HepG2 (cell line): ENCODE measurements at regions not wholly inside any gene's neighbourhood (a gene's known extent, or its start where the extent isn't known, plus 50 kb on each side); places are given as distances from the start of the nearest gene placed in this dataset.

Source experiments
- ATAC-seq: fragments of 200-7000 bp; cut with Tn5 transposase; 3 replicates; pipeline ENCODE4 v1.9.1; 2020; ENCODE audit warnings: mild to moderate bottlenecking, moderate library complexity
- BruUV-seq: library from RNA; stranded (reverse); fragments of 400-500 nt; replicated peaks from 2 replicates; lab custom pipeline; 2021; lab: Mats Ljungman, UMichigan
- CTCF ChIA-PET: fragments of 300-600 bp; formaldehyde crosslinking; extraction: SDS; loops from one replicate; lab custom pipeline; 2021; ENCODE audit warnings: low total read pairs, inconsistent platforms, low intra/inter-chr PET ratio; lab: Yijun Ruan, JAX
- POLR2A ChIA-PET: fragments of 350-600 bp; sonication (Branson Sonifier 250); formaldehyde crosslinking; loops from one replicate; lab custom pipeline; 2020; ENCODE audit warnings: antibody characterized with exemption, inconsistent platforms; lab: Yijun Ruan, JAX
- DNase-seq: peaks from one replicate; pipeline ENCODE4 v3.0.0-alpha.2; 2015; ENCODE audit warnings: low spot score
- FAIRE-seq: peaks from 3 replicates; lab custom pipeline; 2011; peaks lifted over from hg19 to GRCh38; lab: Jason Lieb, UNC
- H2AFZ ChIP-seq: one replicate; pipeline ENCODE4 v1.6.1; 2011; ENCODE audit warnings: low read length, inconsistent platforms
- H3K27ac ChIP-seq: fragments of 300-600 bp; 3 replicates; pipeline ENCODE4 v1.8.0; 2011; ENCODE audit warnings: mixed run types, mild to moderate bottlenecking, mixed read lengths, low read length, inconsistent platforms; ENCODE audit not compliant: insufficient read depth; ENCODE audit errors: extremely low read length
- H3K27me3 ChIP-seq, 2 experiments: fragments of 200-600 bp in 1 of 2; 2 replicates in 1 of 2; 3 replicates in 1 of 2; pipeline versions ENCODE4 v1.6.0 to v1.8.0; 2011; ENCODE audit warnings: low read length in 2 of 2, mild to moderate bottlenecking in 2 of 2, moderate library complexity in 2 of 2, inconsistent platforms in 1 of 2; ENCODE audit not compliant: insufficient read depth in 2 of 2, control insufficient read depth in 1 of 2
- H3K36me3 ChIP-seq, 2 experiments: fragments of 200-600 bp in 1 of 2; replicated peaks in 1 of 2; 2 replicates in 1 of 2; 3 replicates in 1 of 2; pipeline versions ENCODE4 v1.5.1 to v1.8.0; 2011; ENCODE audit warnings: low read length in 2 of 2, inconsistent platforms in 1 of 2; ENCODE audit not compliant: insufficient read depth in 2 of 2, control insufficient read depth in 1 of 2
- H3K4me1 ChIP-seq: 2 replicates; pipeline ENCODE4 v1.5.1; 2012; ENCODE audit warnings: low read length, inconsistent platforms; ENCODE audit not compliant: insufficient read depth
- H3K4me2 ChIP-seq: 2 replicates; pipeline ENCODE4 v1.6.0; 2011; ENCODE audit warnings: low read depth, low read length, inconsistent platforms
- H3K4me3 ChIP-seq, 3 experiments: fragments of 200-600 bp in 1 of 3; sonication (generic), shearing (Covaris generic) in 1 of 3; replicated peaks in 1 of 3; 2 replicates each; pipeline ENCODE4 v1.5.1; 2011 to 2016; ENCODE audit warnings: low read length in 3 of 3, inconsistent platforms in 2 of 3, low read depth in 2 of 3, mild to moderate bottlenecking in 2 of 3, control low read depth in 1 of 3, mixed read lengths in 1 of 3; ENCODE audit not compliant: insufficient read depth in 1 of 3
- H3K79me2 ChIP-seq: one replicate; pipeline ENCODE4 v1.6.1; 2011; ENCODE audit warnings: low read length, inconsistent platforms; ENCODE audit not compliant: insufficient read depth
- H3K9ac ChIP-seq: 2 replicates; pipeline ENCODE4 v1.6.0; 2011; ENCODE audit warnings: mild to moderate bottlenecking, low read depth, low read length, inconsistent platforms; ENCODE audit not compliant: insufficient read depth
- H3K9me3 ChIP-seq: 2 replicates; pipeline ENCODE4 v1.5.1; 2012; ENCODE audit warnings: mild to moderate bottlenecking, low read length
- H4K20me1 ChIP-seq: 2 replicates; pipeline ENCODE4 v1.6.0; 2011; ENCODE audit warnings: inconsistent platforms, mild to moderate bottlenecking, low read length, moderate library complexity; ENCODE audit not compliant: insufficient read depth
- BRD4 ChIP-seq: sonication (generic); formaldehyde crosslinking; IDR thresholded peaks from 2 replicates; pipeline ENCODE4 v1.4.0; 2020; ENCODE audit warnings: missing genetic modification reagents
- KLF13 ChIP-seq: sonication (generic); formaldehyde crosslinking; IDR thresholded peaks from 2 replicates; pipeline ENCODE4 v1.4.0; 2020; ENCODE audit warnings: mild to moderate bottlenecking, missing genetic modification reagents
- NAIF1 ChIP-seq: sonication (generic); formaldehyde crosslinking; IDR thresholded peaks from 2 replicates; pipeline ENCODE4 v1.5.0; 2020; ENCODE audit warnings: mild to moderate bottlenecking, missing genetic modification reagents, borderline replicate concordance
- ZFP36 ChIP-seq: fragments of 150-350 bp; IDR thresholded peaks from 2 replicates; pipeline ENCODE4 v1.6.1; 2018; ENCODE audit warnings: borderline replicate concordance, low read length, low read depth; ENCODE audit not compliant: partially characterized antibody
- ZNF383 ChIP-seq: sonication (generic); formaldehyde crosslinking; IDR thresholded peaks from 2 replicates; pipeline ENCODE4 v1.4.0; 2020; ENCODE audit warnings: missing genetic modification reagents, mild to moderate bottlenecking, borderline replicate concordance
- ZNF761 ChIP-seq: sonication (generic); formaldehyde crosslinking; conservative IDR thresholded peaks from 2 replicates; pipeline ENCODE4 v1.4.0; 2020; ENCODE audit warnings: mild to moderate bottlenecking, missing genetic modification reagents
- WGBS: methylation state at CpG from one replicate; pipeline ENCODE4 v1.1.6; 2017; ENCODE audit warnings: low lambda C conversion rate; 5-methylcytosine and 5-hydroxymethylcytosine counted together
- in situ Hi-C: cut with HindIII; loops from 2 replicates; pipeline ENCODE4 v1.10.0; 2017; ENCODE audit warnings: low pct_unique_long_range_greater_than_20kb; ENCODE audit not compliant: extremely low pct_ligation_motif_present
- intact Hi-C: fragments of 100-400 bp; cut with micrococcal nuclease; formaldehyde crosslinking; loops from one replicate; pipeline ENCODE4 v1.10.0; 2022; ENCODE audit not compliant: unreplicated experiment
- TF ChIP-seq, protein P1 (sequence below): sonication (generic); formaldehyde crosslinking; IDR thresholded peaks from 2 replicates; pipeline ENCODE4 v1.4.0; 2020; ENCODE audit warnings: missing genetic modification reagents, borderline replicate concordance
- TF ChIP-seq, protein P2 (sequence below): sonication (generic); formaldehyde crosslinking; IDR thresholded peaks from 2 replicates; pipeline ENCODE4 v1.8.0; 2022; ENCODE audit warnings: low read depth, missing genetic modification reagents
- TF ChIP-seq, protein P3 (sequence below): sonication (generic); formaldehyde crosslinking; IDR thresholded peaks from 2 replicates; pipeline ENCODE4 v1.5.0; 2020; ENCODE audit warnings: missing genetic modification reagents, mild to moderate bottlenecking, borderline replicate concordance

DNA sequence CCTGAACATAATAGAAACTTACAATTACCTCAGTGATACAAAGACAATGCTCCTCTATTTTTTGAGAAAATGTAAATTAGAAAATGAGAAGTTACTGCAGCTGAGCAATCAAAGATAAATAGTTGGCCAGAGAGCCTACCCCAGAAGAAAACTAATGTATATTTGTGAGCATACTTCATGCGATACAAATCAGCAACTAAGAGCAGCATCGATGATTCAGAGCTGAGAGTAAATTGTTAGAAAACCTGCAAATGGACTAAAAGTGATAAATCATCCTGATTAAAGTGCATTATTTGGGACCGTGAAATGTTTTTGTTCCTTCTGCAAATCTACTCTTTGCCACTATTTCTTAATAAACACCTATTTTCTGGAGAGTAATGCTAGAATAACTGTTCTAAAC lies 285.7 kb downstream of the PPP1R3A start (continued):
- no peak for TF ChIP-seq KLF13
- TF ChIP-seq BRD4 (CRISPR knock-in tag): no peak
- TF ChIP-seq, protein P1, sequence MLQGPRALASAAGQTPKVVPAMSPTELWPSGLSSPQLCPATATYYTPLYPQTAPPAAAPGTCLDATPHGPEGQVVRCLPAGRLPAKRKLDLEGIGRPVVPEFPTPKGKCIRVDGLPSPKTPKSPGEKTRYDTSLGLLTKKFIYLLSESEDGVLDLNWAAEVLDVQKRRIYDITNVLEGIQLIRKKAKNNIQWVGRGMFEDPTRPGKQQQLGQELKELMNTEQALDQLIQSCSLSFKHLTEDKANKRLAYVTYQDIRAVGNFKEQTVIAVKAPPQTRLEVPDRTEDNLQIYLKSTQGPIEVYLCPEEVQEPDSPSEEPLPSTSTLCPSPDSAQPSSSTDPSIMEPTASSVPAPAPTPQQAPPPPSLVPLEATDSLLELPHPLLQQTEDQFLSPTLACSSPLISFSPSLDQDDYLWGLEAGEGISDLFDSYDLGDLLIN (CRISPR knock-in tag): no peak
- TF ChIP-seq, protein P2, sequence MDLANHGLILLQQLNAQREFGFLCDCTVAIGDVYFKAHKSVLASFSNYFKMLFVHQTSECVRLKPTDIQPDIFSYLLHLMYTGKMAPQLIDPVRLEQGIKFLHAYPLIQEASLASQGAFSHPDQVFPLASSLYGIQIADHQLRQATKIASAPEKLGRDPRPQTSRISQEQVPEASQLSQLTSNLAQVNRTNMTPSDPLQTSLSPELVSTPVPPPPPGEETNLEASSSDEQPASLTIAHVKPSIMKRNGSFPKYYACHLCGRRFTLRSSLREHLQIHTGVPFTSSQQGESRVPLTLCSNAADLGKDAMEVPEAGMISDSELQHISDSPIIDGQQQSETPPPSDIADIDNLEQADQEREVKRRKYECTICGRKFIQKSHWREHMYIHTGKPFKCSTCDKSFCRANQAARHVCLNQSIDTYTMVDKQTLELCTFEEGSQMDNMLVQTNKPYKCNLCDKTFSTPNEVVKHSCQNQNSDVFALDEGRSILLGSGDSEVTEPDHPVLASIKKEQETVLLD: no peak
- no peak for TF ChIP-seq ZNF383 (CRISPR knock-in tag)
- TF ChIP-seq NAIF1: no peak
- no peak for TF ChIP-seq ZNF761 (CRISPR knock-in tag)
- no peak for TF ChIP-seq ZFP36

DNA sequence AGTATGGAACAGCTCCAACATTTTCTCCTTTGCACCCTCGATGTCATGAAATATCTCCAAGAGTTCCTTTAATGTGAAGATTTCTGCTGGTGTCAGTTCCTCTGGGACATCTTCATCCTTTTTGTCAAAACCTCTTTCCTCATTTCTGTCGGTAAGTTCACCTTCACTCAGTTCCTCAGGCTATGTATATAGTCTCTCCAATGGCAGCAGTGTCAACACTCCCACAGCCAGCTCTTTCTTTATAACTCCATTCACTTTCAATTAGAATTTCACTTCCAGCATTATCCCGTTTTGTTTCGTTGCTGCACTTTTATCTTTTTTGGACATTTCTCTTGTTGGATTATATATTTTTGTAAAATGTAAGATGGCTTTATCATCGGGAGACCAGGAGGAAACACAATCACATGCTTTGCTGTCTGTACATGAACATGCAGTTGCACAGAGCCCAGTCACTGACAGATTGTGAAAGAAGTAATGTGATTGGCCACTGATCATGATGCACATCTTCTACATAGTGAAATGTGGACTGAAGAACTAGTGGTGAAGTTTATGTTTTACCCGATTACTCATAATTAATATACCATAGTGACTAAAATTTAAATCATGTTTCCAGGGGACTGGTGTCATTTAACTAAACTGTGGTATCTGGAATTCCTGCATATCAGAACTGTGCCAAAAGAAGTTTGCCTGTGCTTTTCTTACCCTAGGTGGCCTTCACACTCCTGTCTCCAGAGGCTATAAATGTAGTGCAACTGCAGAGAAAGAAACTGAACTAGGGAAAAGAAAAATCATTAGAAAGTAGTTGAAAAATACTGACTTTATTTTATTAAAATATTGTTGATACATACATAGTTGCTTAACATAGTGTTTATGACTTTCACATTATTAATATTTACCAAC lies 289.6 kb downstream of the PPP1R3A start:
- WGBS: 6% methylated on average over 6 of the region's 6 CpGs
- no peak overlapping the region for H3K4me2 ChIP-seq
- no peaks in the 10 kb centered on the region; the same call in 1 of the 2 replicates for H3K9me3 ChIP-seq
- ChIA-PET POLR2A (no interaction called here), CTCF (no interaction called here)
- no peaks in the 10 kb centered on the region for H3K4me1 ChIP-seq
- intact Hi-C loops (no loop called here), in situ Hi-C loops (no loop called here)
- H2AFZ ChIP-seq: no peak overlapping the region
- ATAC-seq (no peak), FAIRE-seq (no peak), DNase-seq (no peak)
- H3K27me3 ChIP-seq: no peaks in the 10 kb centered on the region
- no peaks in the 10 kb centered on the region for H3K79me2 ChIP-seq
- TF ChIP-seq, protein P3, sequence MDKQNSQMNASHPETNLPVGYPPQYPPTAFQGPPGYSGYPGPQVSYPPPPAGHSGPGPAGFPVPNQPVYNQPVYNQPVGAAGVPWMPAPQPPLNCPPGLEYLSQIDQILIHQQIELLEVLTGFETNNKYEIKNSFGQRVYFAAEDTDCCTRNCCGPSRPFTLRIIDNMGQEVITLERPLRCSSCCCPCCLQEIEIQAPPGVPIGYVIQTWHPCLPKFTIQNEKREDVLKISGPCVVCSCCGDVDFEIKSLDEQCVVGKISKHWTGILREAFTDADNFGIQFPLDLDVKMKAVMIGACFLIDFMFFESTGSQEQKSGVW (CRISPR knock-in tag): no peak
- H4K20me1 ChIP-seq: no peaks in the 10 kb centered on the region
- no peaks in the 10 kb centered on the region for H3K36me3 ChIP-seq
- no peak overlapping the region for H3K27ac ChIP-seq
- no peak overlapping the region for H3K9ac ChIP-seq
- no TSS peak for BruUV-seq
- no peak overlapping the region for H3K4me3 ChIP-seq
